ENCODE measurements at regions not wholly inside any gene's neighbourhood (a gene's known extent, or its start where the extent isn't known, plus 50 kb on each side); places are given as distances from the start of the nearest gene placed in this dataset.

DNA sequence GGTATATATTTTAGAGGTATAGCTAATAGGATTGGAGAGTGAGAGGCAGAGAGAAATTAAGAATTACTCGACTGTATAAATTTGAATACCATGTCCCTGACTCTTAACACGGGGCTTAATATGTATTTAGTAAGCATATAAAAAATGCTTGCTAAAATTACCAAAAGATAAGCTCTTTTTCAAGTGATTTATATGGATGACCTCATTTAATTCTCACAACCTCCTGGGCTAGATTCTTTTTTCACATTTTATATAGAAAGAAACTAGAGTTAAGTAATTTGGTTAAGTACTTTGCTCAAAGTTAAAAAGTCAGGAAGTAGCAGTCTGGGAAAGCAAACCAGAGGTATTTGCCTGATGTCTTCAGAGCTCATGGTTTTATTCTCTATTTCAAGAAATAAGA is 963.5 kb upstream of the SOX9 start:
- Mint-ChIP-seq H3K36me3 (ENCODE audit: low read depth) (no peaks in the 10 kb centered on the region), H3K4me1 (no peaks in the 10 kb centered on the region), H3K4me3 (no peak overlapping the region), H3K27ac (no peak overlapping the region), H3K27me3 (no peaks in the 10 kb centered on the region), H3K9me3 (peaks cover 4% of the 10 kb centered on the region)
- ChIA-PET CTCF (no interaction called here), POLR2A (no interaction called here)
- no peak for DNase-seq

DNA sequence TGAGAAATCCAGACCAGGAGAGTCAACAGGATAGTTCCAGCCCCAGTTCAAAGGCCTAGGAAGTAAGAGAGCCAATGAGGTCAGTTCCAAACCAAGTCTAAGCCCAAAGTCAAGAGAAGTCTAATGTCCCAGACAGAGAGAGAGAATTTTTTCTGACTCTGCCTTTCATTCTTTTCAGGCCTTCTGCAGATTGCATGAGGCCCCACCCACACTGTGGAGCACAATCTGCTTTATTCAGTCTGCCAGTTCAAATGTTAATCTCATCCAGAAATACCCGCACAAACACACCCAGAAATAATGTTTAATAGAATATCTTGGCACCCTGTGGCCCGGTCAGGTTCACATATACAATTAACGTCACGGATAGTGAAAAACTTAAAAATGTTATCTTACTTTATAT is 962.4 kb upstream of the SOX9 start:
- CTCF ChIA-PET: no interaction called here
- DNase-seq: no peak
- H3K4me3 Mint-ChIP-seq: no peak overlapping the region

GRCh38 chr17:71163121-71163812 is 957.6 kb upstream of the SOX9 start:
- ChIA-PET POLR2A (no interaction called here), CTCF (no interaction called here)
- Mint-ChIP-seq H3K4me1 (no peaks in the 10 kb centered on the region), H3K9me3 (peaks cover 4% of the 10 kb centered on the region), H3K27ac (no peak overlapping the region), H3K36me3 (ENCODE audit: low read depth) (no peaks in the 10 kb centered on the region), H3K4me3 (no peak overlapping the region), H3K27me3 (no peaks in the 10 kb centered on the region)
- DNase-seq: no peak

More for the DNA sequence above, 962.4 kb upstream of the SOX9 start:
- POLR2A ChIA-PET: no interaction called here
- H3K27me3 Mint-ChIP-seq: no peaks in the 10 kb centered on the region
- peaks cover 4% of the 10 kb centered on the region for H3K9me3 Mint-ChIP-seq
- H3K4me1 Mint-ChIP-seq: no peaks in the 10 kb centered on the region
- no peak overlapping the region for H3K27ac Mint-ChIP-seq
- H3K36me3 Mint-ChIP-seq (ENCODE audit: low read depth): no peaks in the 10 kb centered on the region

GRCh38 chr17:71163813-71164122 is 957.1 kb upstream of the SOX9 start:
- no peak for DNase-seq
- POLR2A ChIA-PET: no interaction called here
- H3K27me3 Mint-ChIP-seq: no peaks in the 10 kb centered on the region
- H3K36me3 Mint-ChIP-seq (ENCODE audit: low read depth): no peaks in the 10 kb centered on the region
- H3K4me1 Mint-ChIP-seq: no peaks in the 10 kb centered on the region
- CTCF ChIA-PET: no interaction called here
- peaks cover 6% of the 10 kb centered on the region for H3K9me3 Mint-ChIP-seq
- no peak overlapping the region for H3K4me3 Mint-ChIP-seq
- no peak overlapping the region for H3K27ac Mint-ChIP-seq

- H3K27me3 Mint-ChIP-seq: no peaks in the 10 kb centered on the region
- no peaks in the 10 kb centered on the region for H3K4me1 Mint-ChIP-seq
- peaks cover 6% of the 10 kb centered on the region for H3K9me3 Mint-ChIP-seq
- ChIA-PET POLR2A (no interaction called here), CTCF (no interaction called here)
- DNase-seq: no peak
- no peaks in the 10 kb centered on the region for H3K36me3 Mint-ChIP-seq (ENCODE audit: low read depth)
- no peak overlapping the region for H3K4me3 Mint-ChIP-seq
- no peak overlapping the region for H3K27ac Mint-ChIP-seq
Observed at GRCh38 chr17:71164561-71164960, 956.3 kb upstream of the SOX9 start.

DNA sequence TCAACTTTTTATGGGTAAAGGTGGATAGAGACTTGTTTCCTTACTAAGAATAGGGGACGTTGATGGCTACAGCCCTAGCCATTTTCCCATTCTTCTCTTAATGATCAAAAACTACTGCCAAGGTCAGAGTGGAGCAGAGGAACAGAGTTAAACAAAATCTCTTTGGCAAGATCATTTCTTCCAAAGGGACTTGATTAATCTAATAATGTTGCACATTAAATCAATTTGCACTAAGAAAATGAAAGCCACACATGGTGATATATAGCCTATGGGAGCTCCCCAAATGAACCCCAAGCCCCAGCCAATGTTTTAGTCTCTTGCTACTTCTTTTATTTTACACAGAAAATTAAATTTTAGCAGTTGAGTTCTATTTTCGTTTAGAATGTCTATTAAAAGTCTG is 954.5 kb upstream of the SOX9 start:
- no peaks in the 10 kb centered on the region for H3K36me3 Mint-ChIP-seq (ENCODE audit: low read depth)
- peaks cover 5% of the 10 kb centered on the region for H3K9me3 Mint-ChIP-seq
- no peaks in the 10 kb centered on the region for H3K27me3 Mint-ChIP-seq
- ChIA-PET CTCF (interaction anchor here (0.6 kb wide), 1 partner anchor 25 kb away, joined by 4 read pairs; no protein-coding TSS in a partner anchor), POLR2A (no interaction called here)
- no peaks in the 10 kb centered on the region for H3K4me1 Mint-ChIP-seq
- no peak overlapping the region for H3K27ac Mint-ChIP-seq
- H3K4me3 Mint-ChIP-seq: no peak overlapping the region
- DNase-seq: no peak

GRCh38 chr17:71168053-71168741 is 952.6 kb upstream of the SOX9 start:
- Mint-ChIP-seq H3K36me3 (ENCODE audit: low read depth) (no peaks in the 10 kb centered on the region), H3K4me1 (no peaks in the 10 kb centered on the region), H3K9me3 (peaks cover 3% of the 10 kb centered on the region), H3K27me3 (no peaks in the 10 kb centered on the region), H3K27ac (no peak overlapping the region), H3K4me3 (no peak overlapping the region)
- CTCF ChIA-PET: no interaction called here
- POLR2A ChIA-PET: no interaction called here
- DNase-seq: no peak

DNA sequence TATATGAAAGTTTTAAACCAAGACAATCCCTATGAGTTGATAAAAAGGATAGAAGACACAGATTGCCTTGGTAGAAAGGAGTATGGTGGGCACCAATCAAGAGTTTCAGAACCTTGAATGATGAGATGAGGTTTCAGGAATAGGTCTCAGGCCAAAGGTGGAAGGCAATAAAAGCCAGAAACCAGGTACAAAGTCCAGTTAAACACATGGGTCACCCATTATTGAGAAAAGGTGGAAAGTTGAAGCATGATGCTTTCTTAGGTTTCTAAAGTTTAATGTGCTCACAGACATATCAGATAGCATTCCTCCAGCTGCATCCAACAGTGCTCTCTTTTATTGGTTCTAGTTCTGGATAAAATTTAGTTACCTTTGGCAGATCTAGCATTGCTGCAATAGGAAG is 950.8 kb upstream of the SOX9 start:
- no peaks in the 10 kb centered on the region for H3K27me3 Mint-ChIP-seq
- POLR2A ChIA-PET: no interaction called here
- DNase-seq: no peak
- CTCF ChIA-PET: no interaction called here
- H3K9me3 Mint-ChIP-seq: peaks cover 4% of the 10 kb centered on the region
- H3K4me1 Mint-ChIP-seq: no peaks in the 10 kb centered on the region
- H3K4me3 Mint-ChIP-seq: no peak overlapping the region
- H3K27ac Mint-ChIP-seq: no peak overlapping the region
- no peaks in the 10 kb centered on the region for H3K36me3 Mint-ChIP-seq (ENCODE audit: low read depth)

GRCh38 chr17:71171270-71171669 is 949.5 kb upstream of the SOX9 start:
- ChIA-PET POLR2A (no interaction called here), CTCF (no interaction called here)
- no peak overlapping the region for H3K4me3 Mint-ChIP-seq
- no peaks in the 10 kb centered on the region for H3K4me1 Mint-ChIP-seq
- H3K27ac Mint-ChIP-seq: no peak overlapping the region
- no peak for DNase-seq
- H3K27me3 Mint-ChIP-seq: no peaks in the 10 kb centered on the region
- no peaks in the 10 kb centered on the region for H3K36me3 Mint-ChIP-seq (ENCODE audit: low read depth)
- H3K9me3 Mint-ChIP-seq: peaks cover 4% of the 10 kb centered on the region

- H3K4me3 Mint-ChIP-seq: no peak overlapping the region
- no peak for DNase-seq
- ChIA-PET POLR2A (no interaction called here), CTCF (no interaction called here)
- H3K27ac Mint-ChIP-seq: no peak overlapping the region
- no peaks in the 10 kb centered on the region for H3K27me3 Mint-ChIP-seq
- H3K4me1 Mint-ChIP-seq: no peaks in the 10 kb centered on the region
- H3K9me3 Mint-ChIP-seq: peaks cover 2% of the 10 kb centered on the region
- no peaks in the 10 kb centered on the region for H3K36me3 Mint-ChIP-seq (ENCODE audit: low read depth)
Observed at GRCh38 chr17:71173991-71174390, 946.8 kb upstream of the SOX9 start.

GRCh38 chr17:71176331-71176730 is 944.5 kb upstream of the SOX9 start:
- no peak for DNase-seq
- Mint-ChIP-seq H3K36me3 (ENCODE audit: low read depth) (no peaks in the 10 kb centered on the region), H3K4me1 (no peaks in the 10 kb centered on the region), H3K9me3 (peaks cover 2% of the 10 kb centered on the region), H3K27me3 (no peaks in the 10 kb centered on the region), H3K4me3 (no peak overlapping the region), H3K27ac (no peak overlapping the region)
- POLR2A ChIA-PET: no interaction called here
- CTCF ChIA-PET: no interaction called here

- ChIA-PET CTCF (no interaction called here), POLR2A (no interaction called here)
- no peak overlapping the region for H3K27ac Mint-ChIP-seq
- H3K9me3 Mint-ChIP-seq: peaks cover 2% of the 10 kb centered on the region
- H3K36me3 Mint-ChIP-seq (ENCODE audit: low read depth): no peaks in the 10 kb centered on the region
- H3K4me1 Mint-ChIP-seq: no peaks in the 10 kb centered on the region
- H3K27me3 Mint-ChIP-seq: no peaks in the 10 kb centered on the region
- DNase-seq: no peak
- no peak overlapping the region for H3K4me3 Mint-ChIP-seq
Observed at GRCh38 chr17:71176928-71177443, 943.8 kb upstream of the SOX9 start.

DNA sequence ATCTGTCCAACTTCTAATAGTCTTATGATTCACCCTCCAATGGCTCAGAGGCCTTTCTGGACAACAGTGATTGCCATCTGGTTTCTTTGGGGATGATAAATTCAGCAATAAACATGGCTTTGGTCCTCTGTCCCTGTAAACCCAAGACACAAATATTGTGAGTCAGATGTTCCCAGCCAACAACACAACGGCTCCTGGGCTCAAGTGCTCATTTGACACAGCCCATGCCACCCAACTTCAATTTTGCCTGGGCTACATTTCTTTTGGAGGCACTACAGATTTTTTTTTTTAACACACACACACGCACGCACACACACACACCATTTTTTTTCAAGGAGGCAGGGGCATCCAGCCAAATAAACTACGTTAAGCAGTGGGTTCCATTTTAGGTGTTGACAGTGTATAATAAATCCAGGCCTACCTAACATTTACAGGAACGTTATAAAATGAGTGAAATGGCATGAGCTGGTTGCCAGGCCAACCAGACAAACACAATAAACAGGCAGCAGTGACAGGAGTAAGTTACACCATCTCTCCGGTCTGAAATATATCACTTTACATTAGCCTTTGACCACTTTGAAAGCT is 939.9 kb upstream of the SOX9 start:
- H3K27ac Mint-ChIP-seq: no peak overlapping the region
- H3K4me1 Mint-ChIP-seq: no peaks in the 10 kb centered on the region
- POLR2A ChIA-PET: no interaction called here
- H3K9me3 Mint-ChIP-seq: no peaks in the 10 kb centered on the region
- no peak overlapping the region for H3K4me3 Mint-ChIP-seq
- H3K36me3 Mint-ChIP-seq (ENCODE audit: low read depth): no peaks in the 10 kb centered on the region
- CTCF ChIA-PET: interaction anchor here (0.6 kb wide), 1 partner anchor 1218 kb away, joined by 3 read pairs; no protein-coding TSS in a partner anchor
- no peaks in the 10 kb centered on the region for H3K27me3 Mint-ChIP-seq
- no peak for DNase-seq
